ENCODE measurements at regions not wholly inside any gene's neighbourhood (a gene's known extent, or its start where the extent isn't known, plus 50 kb on each side); places are given as distances from the start of the nearest gene placed in this dataset.

DNA sequence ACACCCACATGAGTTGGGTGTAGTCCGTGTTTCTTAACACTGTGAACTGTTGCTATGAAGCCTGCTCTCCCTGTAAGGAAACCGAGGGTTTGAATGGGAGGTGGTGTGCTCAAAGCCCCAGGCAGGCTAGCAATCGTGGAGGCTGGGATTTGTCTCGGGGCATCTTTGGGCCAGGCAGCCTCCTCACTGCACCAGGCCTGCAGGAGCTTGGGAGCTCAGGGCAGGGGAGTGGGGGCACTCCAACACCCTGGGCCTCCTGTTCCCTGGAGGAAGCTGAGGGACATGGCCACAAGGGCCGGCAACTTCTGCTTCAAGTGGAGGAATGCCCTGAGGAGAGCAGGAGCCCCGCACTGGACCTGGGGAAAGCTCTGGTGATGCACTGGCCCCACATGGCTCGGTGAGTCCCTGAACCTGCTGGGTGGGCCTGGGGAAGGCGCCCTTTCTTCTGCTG is 164.7 kb upstream of the B3GAT1 start:
- TF ChIP-seq POLR2A (IDR thresholded peaks at IDR 0.05) (no peak), CTCF (IDR thresholded peaks at IDR 0.05) (no peak), EP300 (IDR thresholded peaks at IDR 0.05) (no peak)
